ENCODE measurements at regions not wholly inside any gene's neighbourhood (a gene's known extent, or its start where the extent isn't known, plus 50 kb on each side); places are given as distances from the start of the nearest gene placed in this dataset.

GRCh38 chr5:111848476-111848875 is 91.5 kb upstream of the NREP start:
- ATAC-seq (ENCODE audit: low read depth) = peak; percentile 51; the same call in 1 of the 3 replicates
- no peak for DNase-seq (ENCODE audit: low spot score)
- H3K36me3 ChIP-seq (ENCODE audit: low read depth) = no peaks in the 10 kb centered on the region
- TF ChIP-seq CTCF (IDR thresholded peaks at IDR 0.05; ENCODE audit: poor library complexity, severe bottlenecking) = no peak
- H3K9me3 ChIP-seq (ENCODE audit: severe bottlenecking) = no peaks in the 10 kb centered on the region
- H3K4me3 ChIP-seq (ENCODE audit: severe bottlenecking) = no peak overlapping the region
- no peak overlapping the region for H3K27ac ChIP-seq (ENCODE audit: poor library complexity, severe bottlenecking)
- H3K27me3 ChIP-seq (ENCODE audit: insufficient read depth, poor library complexity, severe bottlenecking) = no peaks in the 10 kb centered on the region
- H3K4me1 ChIP-seq (ENCODE audit: insufficient read depth, poor library complexity, severe bottlenecking) = no peaks in the 10 kb centered on the region

- no peak for TF ChIP-seq CTCF (IDR thresholded peaks at IDR 0.05; ENCODE audit: poor library complexity, severe bottlenecking)
- no peaks in the 10 kb centered on the region for H3K36me3 ChIP-seq (ENCODE audit: low read depth)
- no peaks in the 10 kb centered on the region for H3K4me1 ChIP-seq (ENCODE audit: insufficient read depth, poor library complexity, severe bottlenecking)
- no peaks in the 10 kb centered on the region for H3K9me3 ChIP-seq (ENCODE audit: severe bottlenecking)
- no peak overlapping the region for H3K27ac ChIP-seq (ENCODE audit: poor library complexity, severe bottlenecking)
- H3K4me3 ChIP-seq (ENCODE audit: severe bottlenecking) = no peak overlapping the region
- no peaks in the 10 kb centered on the region for H3K27me3 ChIP-seq (ENCODE audit: insufficient read depth, poor library complexity, severe bottlenecking)
- DNase-seq (ENCODE audit: low spot score) (no peak), ATAC-seq (ENCODE audit: low read depth) (no peak)
Measured at GRCh38 chr5:111847052-111847925, 90.3 kb upstream of the NREP start.

GRCh38 chr5:111840036-111840674 is 83.2 kb upstream of the NREP start:
- Histone ChIP-seq H3K27me3 (ENCODE audit: insufficient read depth, poor library complexity, severe bottlenecking) (no peaks in the 10 kb centered on the region), H3K9me3 (ENCODE audit: severe bottlenecking) (no peaks in the 10 kb centered on the region), H3K27ac (ENCODE audit: poor library complexity, severe bottlenecking) (no peak overlapping the region), H3K4me1 (ENCODE audit: insufficient read depth, poor library complexity, severe bottlenecking) (no peaks in the 10 kb centered on the region), H3K36me3 (ENCODE audit: low read depth) (no peaks in the 10 kb centered on the region), H3K4me3 (ENCODE audit: severe bottlenecking) (no peak overlapping the region)
- DNase-seq (ENCODE audit: low spot score) (no peak), ATAC-seq (ENCODE audit: low read depth) (no peak)
- TF ChIP-seq CTCF (IDR thresholded peaks at IDR 0.05; ENCODE audit: poor library complexity, severe bottlenecking) = no peak

- no peaks in the 10 kb centered on the region for H3K4me1 ChIP-seq (ENCODE audit: insufficient read depth, poor library complexity, severe bottlenecking)
- H3K27me3 ChIP-seq (ENCODE audit: insufficient read depth, poor library complexity, severe bottlenecking) = no peaks in the 10 kb centered on the region
- no peak overlapping the region for H3K27ac ChIP-seq (ENCODE audit: poor library complexity, severe bottlenecking)
- no peak for TF ChIP-seq CTCF (IDR thresholded peaks at IDR 0.05; ENCODE audit: poor library complexity, severe bottlenecking)
- no peaks in the 10 kb centered on the region for H3K36me3 ChIP-seq (ENCODE audit: low read depth)
- no peak overlapping the region for H3K4me3 ChIP-seq (ENCODE audit: severe bottlenecking)
- H3K9me3 ChIP-seq (ENCODE audit: severe bottlenecking) = no peaks in the 10 kb centered on the region
- DNase-seq (ENCODE audit: low spot score) (no peak), ATAC-seq (ENCODE audit: low read depth) (no peak)
Measured at GRCh38 chr5:111839438-111839837, 82.4 kb upstream of the NREP start.

- H3K36me3 ChIP-seq (ENCODE audit: low read depth) = no peaks in the 10 kb centered on the region
- TF ChIP-seq CTCF (IDR thresholded peaks at IDR 0.05; ENCODE audit: poor library complexity, severe bottlenecking) = no peak
- no peaks in the 10 kb centered on the region for H3K9me3 ChIP-seq (ENCODE audit: severe bottlenecking)
- no peaks in the 10 kb centered on the region for H3K27me3 ChIP-seq (ENCODE audit: insufficient read depth, poor library complexity, severe bottlenecking)
- no peak for ATAC-seq (ENCODE audit: low read depth)
- H3K4me3 ChIP-seq (ENCODE audit: severe bottlenecking) = no peak overlapping the region
- no peaks in the 10 kb centered on the region for H3K4me1 ChIP-seq (ENCODE audit: insufficient read depth, poor library complexity, severe bottlenecking)
- H3K27ac ChIP-seq (ENCODE audit: poor library complexity, severe bottlenecking) = no peak overlapping the region
- DNase-seq (ENCODE audit: low spot score) = no peak
Measured at GRCh38 chr5:111836426-111836825, 79.4 kb upstream of the NREP start.
